ENCODE measurements at regions not wholly inside any gene's neighbourhood (a gene's known extent, or its start where the extent isn't known, plus 50 kb on each side); places are given as distances from the start of the nearest gene placed in this dataset.
A peak's percentile ranks its signal among the peaks of the same experiment; 100 is the strongest.

DNA sequence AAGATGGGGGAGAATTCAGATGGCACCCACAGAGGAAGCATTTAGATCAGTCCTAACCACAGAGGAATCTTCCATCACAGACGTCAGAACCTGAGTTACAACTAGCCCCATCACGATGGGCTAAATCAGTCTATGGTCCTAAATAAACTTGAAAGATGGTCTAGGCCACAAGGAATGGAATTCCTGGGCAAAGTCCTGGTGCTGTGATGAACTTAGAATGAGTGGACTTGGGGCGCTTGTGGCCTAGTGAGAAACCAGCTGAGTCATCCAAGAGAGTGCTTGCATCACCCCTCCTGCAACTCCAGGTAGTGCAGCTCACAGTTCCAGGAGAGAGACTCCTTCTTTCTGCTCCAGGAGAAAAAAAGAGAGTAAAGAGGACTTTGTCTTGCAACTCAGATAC lies 722.9 kb upstream of the RGMB start:
- no peak for DNase-seq (ENCODE audit: extremely low read depth in 1 of 11, low read depth in 9 of 11, low spot score in 4 of 11)

DNA sequence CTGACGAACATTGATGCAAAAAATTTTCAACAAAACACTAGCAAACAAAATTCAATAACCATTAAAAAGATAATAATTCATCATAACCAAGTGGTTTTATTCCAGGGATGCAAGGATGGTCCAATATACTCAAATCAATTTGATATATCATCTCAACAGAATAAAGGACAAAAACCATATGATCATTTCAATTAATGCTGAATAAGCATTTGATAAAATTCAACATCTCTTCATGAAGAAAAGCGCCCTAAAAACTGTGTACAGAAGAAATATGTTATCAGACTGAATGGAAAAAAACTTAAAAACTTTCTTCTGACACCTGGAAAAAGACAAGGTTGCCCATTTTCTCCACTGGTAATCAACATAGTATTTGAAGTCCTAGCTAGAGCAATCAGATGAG lies 720.3 kb upstream of the RGMB start:
- no peak for DNase-seq (ENCODE audit: extremely low read depth in 1 of 11, low read depth in 9 of 11, low spot score in 4 of 11)

DNA sequence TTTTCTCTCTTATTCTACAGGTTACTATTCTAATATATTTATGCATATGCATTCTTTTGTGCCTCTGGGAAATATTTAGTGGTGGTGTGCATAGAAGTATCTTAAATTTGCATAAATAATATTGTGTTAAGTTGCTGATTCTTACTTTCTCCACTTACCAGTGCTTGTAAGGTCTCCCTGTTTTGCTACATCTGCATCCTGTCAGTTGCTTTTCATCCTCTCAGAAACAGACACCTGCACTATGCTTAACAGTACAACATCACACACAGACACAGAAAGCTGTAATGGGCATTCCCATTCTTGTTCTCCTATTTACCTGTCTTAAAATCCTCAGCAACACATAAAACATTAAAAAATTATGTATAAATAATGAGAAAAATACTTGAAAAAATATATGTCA lies 713.3 kb upstream of the RGMB start:
- DNase-seq (ENCODE audit: extremely low read depth in 1 of 11, low read depth in 9 of 11, low spot score in 4 of 11), result no peak

DNA sequence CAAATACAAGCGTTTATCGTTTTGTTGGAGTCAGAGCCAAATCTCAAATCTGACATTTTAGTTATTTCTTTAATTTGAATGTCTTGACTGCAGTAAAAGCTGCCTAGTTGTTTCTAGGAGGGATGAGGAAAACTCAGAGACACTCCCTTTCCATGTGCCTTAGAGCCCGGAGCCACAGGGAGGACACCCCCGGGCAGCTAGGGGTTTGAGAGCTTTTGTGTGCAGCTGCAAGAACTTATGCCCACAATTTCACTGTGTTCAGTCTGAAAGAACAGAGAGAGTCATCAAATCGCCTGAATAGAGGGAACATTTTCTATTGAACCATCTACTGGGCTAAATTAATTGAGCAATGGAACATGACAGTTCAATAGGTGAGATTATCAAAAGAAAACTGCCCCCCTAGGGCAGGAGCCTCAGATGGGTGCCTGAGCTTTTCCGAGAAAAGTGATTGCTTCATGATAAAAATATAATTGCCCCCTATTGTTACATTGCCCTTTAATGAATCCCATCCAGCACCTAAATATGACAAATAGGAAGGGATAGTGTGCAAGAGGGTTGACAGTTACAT lies 709.3 kb upstream of the RGMB start:
- no peak for DNase-seq (ENCODE audit: extremely low read depth in 1 of 11, low read depth in 9 of 11, low spot score in 4 of 11)

DNA sequence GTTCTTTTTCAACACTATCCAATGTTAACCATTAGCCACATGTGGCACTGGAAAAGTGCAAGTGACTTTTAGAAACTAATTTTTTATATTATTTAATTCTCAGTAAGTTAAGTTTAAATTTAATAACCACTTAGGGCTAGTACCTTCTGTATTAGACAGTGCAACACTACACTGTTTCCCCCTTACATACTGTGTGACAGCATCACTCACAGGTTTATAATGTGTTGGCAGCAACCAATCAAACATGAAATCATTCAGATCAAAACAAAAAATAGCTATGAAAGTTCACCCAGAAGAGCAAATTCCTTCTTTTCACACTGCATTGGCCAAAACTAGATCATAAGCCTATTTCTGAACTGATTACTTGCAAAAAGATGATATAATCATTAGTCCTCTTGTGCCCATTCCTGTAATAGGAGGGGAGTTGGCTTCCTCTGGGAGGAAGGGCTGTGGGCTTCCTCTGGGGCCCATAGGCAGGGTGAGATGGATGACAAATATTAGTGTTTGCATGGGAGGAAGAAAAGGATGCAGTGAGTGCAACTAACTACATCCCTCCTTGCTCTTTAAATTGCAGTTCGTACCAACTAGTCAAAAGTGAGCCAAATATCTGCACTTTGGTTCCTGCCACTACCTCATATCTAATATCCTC lies 708.1 kb upstream of the RGMB start:
- DNase-seq (ENCODE audit: extremely low read depth in 1 of 11, low read depth in 9 of 11, low spot score in 4 of 11), result no peak

DNA sequence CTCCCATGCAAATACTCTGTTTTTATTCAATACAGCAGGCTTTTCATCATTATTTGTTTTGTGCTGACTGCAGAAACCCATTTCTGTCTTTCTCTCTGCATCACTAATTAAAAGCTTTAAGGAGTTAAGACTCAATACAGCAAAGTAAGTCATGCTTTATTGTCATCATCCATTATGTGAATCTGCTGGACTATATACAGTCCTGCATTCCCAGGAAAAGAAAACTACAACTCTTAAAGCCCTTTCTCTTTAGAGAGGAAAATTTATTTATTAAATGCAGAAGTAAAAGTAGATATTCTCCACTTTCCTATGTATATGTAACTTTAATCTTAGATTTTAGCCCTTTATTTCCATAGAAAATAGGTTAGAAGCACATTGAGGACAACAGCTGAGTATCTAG lies 706.6 kb upstream of the RGMB start:
- no peak for DNase-seq (ENCODE audit: extremely low read depth in 1 of 11, low read depth in 9 of 11, low spot score in 4 of 11)

DNA sequence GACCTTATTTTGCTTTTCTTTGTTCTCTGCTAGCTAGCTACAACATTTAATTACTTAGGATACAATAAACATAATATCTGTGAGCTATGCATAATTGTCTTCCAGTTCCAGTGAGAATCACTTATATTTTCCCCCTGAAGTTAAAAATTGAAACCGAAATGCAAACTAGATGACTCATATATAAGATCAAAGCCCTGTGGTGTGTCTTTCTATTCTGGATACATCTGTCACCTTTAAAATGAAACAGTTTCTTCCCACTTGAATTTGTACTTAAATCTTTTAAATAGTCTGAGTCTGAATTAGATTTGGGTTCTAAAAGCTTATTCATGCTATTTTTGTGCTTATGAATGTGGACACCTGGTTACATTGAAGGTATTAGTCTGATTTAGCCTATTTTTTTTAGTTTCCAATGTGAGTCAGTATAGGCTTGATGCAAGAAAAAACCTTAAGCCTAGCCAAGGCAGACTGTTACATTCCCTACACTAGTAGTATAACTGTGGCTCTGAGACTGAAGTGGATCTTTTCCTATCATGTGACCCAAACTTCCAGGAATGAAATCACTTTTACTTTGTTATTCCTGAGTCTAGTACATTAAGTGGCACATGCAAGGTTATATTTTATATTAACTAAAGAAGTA lies 703.5 kb upstream of the RGMB start:
- DNase-seq (ENCODE audit: extremely low read depth in 1 of 11, low read depth in 9 of 11, low spot score in 4 of 11), result no peak

DNA sequence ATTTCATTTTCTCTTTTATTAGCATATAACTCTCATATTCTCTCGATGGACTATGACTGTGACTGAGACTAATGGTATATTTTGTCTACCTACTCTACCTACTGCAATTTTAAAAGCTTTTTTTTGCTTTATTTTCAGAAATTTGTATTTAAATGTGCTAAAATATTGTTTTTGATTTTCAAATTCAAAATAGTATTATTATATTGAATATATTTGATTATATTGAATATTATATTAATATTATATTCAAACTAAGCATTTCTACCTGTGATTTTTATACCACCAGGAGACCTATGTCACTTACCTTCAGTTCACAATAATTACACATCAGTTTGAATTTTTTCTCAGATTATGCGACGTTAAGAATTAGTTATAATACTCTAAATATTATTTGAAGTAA lies 700.5 kb upstream of the RGMB start:
- DNase-seq (ENCODE audit: extremely low read depth in 1 of 11, low read depth in 9 of 11, low spot score in 4 of 11), result no peak

DNA sequence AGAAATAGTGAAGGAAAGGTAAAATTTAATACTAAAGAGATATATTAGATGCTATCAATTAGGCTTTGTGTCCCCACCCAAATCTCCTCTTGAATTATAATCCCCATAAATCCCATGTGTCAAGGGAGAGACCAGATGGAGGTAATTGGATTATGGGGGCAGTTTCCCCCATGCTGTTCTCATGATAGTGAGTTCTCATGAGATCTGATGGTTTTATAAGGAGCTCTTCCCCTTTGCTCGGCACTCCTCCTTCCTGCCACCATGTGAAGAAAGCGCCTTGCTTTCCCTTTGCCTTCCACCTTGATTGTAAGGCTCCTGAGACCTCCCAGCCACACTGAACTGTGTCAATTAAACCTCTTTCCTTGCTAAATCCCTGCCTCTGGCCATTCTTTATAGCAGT lies 697.0 kb upstream of the RGMB start:
- no peak for DNase-seq (ENCODE audit: extremely low read depth in 1 of 11, low read depth in 9 of 11, low spot score in 4 of 11)

DNA sequence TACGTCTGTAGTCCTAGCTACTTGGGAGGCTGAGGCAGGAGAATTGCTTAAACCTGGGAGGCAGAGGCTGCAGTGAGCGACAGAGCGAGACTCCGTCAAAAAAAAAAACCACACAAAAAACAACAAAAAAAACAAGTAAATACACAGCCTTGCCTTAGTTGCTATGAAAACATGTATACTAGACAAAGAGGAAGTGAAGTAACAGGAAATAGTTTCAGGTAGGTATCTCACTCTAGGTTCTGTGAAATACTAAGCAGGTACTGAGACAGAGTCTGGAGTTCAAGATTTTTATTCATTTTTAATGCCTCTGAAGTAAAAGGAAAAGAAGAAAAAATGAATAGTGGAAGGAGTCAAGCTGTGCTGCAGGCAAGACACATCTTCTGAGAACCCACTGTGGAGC lies 687.9 kb upstream of the RGMB start:
- no peak for DNase-seq (ENCODE audit: extremely low read depth in 1 of 11, low read depth in 9 of 11, low spot score in 4 of 11)

DNA sequence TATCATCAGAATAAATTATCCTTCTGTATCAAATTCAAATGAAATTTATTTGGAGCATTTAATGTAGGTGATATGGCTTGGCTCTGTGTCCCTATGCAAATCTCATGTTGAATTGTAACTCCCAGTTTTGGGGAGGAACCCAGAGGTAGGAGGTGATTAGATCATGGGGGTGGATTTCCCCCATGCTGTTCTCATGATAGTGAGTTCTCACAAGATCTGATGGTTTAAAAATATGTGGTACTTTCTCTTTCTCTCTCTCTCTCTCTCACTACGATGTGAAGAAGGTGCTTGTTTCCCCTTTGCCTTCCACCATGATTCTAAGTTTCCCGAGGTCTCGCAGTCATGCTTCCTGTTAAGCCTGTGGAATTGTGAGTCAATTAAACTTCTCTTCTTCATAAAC lies 678.4 kb upstream of the RGMB start:
- no peak for DNase-seq (ENCODE audit: extremely low read depth in 1 of 11, low read depth in 9 of 11, low spot score in 4 of 11)

DNA sequence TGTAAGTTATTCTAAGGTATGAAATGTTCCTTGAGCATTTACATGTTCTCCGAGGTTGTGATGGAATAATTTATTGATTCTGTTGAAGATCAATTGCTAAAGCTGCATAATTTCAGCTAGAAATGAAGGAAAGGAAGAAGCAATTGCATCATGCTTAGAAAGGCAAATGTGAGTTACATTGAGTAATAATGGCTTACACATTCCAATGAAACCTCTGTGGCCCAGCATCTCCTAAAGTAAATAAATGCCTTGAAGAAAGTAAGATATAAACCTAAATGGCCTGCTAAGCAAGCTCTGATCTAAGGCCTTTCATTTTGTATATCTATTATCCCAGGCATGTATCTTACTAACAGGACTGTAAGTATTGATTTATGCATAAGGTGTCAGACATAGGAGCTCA lies 677.3 kb upstream of the RGMB start:
- no peak for DNase-seq (ENCODE audit: extremely low read depth in 1 of 11, low read depth in 9 of 11, low spot score in 4 of 11)

DNA sequence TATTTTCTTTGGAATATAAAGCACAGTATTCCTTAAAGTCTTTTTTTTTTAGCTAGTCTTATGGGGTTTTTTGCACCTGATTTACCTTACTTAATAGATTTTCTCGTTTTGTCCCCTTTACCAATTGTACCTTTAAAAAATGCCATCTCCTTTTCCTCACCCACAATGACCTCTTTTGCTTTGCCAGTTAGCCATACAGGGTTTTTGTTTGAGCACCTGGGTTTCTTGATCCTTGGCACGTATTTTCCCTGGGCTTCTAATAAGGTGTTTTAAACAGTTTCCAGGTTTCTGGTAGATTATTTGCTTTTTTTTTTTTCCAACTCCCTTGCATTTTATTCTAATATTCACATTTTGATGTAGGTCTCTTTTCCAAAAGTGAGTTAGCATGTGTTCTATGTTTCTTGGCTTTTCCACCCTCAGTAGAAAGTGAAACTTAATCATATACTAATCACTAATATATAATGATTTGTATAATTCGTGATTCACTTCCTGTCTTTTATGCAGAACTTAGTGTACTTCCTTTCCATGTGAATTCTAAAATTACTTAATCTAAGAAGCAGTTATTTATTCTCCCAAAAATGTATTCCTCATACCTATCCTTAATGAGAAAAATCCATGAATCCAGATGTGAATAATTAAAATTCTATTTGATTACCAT lies 673.9 kb upstream of the RGMB start:
- DNase-seq (ENCODE audit: extremely low read depth in 1 of 11, low read depth in 9 of 11, low spot score in 4 of 11), result no peak

DNA sequence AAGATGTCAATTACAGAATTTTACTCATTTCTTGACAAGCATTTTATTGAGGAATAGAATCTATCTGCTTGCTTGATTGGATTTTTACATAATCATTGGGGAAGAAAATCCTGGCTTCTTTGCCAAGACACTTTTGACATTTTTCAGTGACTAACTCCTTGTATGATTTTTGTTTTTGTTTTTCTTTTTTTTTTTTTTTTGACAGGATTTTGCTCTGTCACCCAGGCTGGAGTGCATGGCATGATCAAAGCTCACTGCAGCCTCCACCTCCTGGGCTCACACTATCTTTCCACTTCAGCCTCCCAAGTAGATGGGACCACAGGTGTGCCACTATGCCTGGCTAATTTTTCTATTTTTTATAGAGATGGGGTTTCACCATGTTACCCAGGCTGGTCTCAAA lies 672.3 kb upstream of the RGMB start:
- DNase-seq (ENCODE audit: extremely low read depth in 1 of 11, low read depth in 9 of 11, low spot score in 4 of 11), result no peak

DNA sequence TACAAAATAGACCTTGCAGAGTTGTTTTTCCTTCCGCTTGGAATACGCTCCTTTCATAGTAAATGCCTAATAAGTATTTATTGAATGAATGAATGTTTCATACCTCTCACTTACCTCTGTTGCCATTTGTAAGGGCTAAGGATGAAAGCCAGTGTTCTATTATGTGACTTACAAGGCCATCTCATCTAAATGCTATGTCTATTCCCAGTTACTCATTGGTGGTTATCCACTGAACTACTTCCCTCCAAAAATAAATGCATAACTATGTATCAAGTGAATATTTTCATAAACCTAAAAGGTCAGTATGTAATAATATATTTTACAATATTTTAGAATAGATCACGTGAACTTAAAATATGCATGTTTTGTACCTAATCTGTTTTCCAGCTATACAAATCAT lies 670.5 kb upstream of the RGMB start:
- no peak for DNase-seq (ENCODE audit: extremely low read depth in 1 of 11, low read depth in 9 of 11, low spot score in 4 of 11)

DNA sequence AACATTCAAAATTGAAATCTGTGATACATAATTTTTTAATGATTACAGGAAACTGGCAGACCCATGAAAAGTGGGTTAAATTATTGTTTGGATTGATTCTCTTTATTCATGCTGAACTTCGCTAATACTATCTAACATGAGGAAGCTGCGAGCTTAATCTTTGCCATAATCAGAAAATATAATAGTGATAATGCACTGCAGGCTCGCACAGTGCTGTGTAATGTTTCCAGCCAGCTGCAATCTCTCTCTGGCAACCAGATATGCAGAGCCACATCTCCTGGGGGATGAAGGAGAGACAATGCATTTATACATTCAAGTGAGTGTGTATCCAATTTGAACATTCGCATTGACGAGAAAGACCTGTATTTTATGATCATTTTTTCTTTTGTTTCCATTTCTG lies 669.7 kb upstream of the RGMB start:
- DNase-seq (ENCODE audit: extremely low read depth in 1 of 11, low read depth in 9 of 11, low spot score in 4 of 11), result no peak

DNA sequence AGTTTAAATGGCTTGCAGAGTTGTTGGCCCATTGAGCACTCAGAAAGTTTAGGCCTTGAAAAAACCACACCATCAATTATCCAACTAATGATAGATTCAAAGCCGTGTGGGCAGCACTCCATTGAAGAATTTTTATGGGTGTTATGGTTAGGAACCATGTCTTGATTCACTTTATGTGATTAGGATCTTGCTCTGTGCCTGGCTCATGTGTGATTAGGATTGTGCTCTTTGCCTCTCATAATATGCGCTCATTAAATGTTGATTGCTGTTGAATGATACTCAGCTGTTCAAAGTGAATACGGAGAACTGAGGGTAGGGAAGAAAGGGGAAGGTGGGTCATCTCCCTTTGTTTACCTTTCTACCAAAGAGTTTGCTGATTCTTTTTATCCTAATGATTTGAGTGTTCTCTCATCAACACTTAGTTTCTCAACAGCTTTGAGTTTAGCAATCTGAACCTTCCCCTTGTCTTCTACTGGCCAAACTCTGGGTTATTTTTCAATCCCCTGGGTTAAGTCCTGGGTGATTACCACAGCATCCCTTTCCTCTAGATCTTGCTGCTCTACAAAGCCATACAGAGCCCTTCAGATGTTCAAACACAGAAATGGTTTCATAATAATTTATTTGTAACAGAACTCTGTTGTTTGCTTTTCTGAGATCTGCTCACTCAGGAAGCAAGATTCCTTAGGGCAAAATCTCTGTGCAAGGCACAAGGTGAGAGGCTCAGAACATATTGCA lies 668.8 kb upstream of the RGMB start:
- DNase-seq (ENCODE audit: extremely low read depth in 1 of 11, low read depth in 9 of 11, low spot score in 4 of 11), result no peak

DNA sequence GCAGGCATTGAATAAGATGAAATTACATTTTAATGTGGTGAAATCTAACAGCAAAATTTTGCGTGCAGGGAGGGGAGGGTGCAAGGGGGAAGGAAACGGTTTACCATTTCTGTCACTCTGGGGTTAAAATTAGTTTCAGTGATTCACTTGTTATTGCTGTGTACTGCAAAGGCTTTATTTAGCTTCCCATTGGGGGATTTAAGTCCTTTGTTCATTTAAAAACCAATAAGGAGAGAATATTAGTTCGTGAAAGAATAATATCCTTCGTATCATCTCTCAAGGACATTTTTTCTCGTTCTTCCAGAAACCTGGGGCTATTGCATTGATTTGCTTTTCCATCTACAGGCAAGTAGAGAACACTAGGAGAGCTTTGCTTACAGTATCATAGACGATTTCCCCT lies 667.8 kb upstream of the RGMB start:
- DNase-seq (ENCODE audit: extremely low read depth in 1 of 11, low read depth in 9 of 11, low spot score in 4 of 11), result no peak

DNA sequence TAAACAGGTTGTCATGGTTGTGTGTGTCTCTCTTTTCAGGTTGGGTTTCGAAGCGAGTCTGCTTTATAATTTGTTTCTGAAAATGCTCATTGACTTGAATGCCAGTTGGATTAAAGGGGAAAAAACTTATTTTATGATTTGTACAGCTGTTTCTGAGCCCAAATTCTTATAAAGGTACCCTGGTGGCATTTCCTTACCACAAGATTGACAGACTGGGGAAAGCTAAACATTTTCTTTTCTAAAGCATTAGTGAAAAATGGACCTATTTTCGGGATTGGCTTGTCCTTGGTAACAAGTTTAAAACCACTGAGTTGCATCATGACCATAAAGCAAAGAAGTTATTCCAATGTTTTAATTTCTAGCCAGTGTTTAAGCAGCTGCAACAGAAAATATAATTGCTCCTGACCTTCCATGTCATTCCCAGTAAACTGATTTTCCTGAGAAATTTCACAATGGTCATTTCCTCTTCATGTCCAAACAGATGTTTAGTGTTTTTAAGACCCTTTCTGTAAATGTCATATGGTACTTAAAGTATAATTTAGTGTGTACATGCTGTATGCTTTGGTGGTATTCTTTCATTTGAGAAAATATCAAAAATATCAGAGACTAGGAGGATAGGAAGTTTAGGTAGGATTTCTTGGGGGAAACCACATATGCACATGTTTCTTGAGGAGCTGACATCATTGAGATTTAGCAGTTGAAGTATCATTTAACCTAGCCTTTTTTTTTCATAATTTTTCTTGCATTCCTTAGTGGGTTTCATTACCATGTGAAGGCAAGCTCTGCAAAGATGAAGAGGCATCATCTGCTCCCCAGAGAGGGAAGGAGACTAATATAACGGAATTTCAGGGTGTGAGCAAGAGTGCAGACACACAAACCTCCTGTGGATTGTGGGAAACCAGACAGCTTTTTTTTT lies 667.1 kb upstream of the RGMB start:
- DNase-seq (ENCODE audit: extremely low read depth in 1 of 11, low read depth in 9 of 11, low spot score in 4 of 11), result peak in 2 of 11 donors; percentile 1 to 3
